GM23248 (cell line): ENCODE measurements at regions not wholly inside any gene's neighbourhood (a gene's known extent, or its start where the extent isn't known, plus 50 kb on each side); places are given as distances from the start of the nearest gene placed in this dataset.

Experiments used
- DNase-seq: peaks from one replicate; pipeline ENCODE4 v3.0.0-alpha.2; 2015
- H2AFZ ChIP-seq: fragments of 200-600 bp; sonication (generic); 2 replicates; pipeline ENCODE4 v1.6.1; 2016; ENCODE audit warnings: antibody characterized with exemption
- H3F3A ChIP-seq: fragments of 200-600 bp; sonication (generic); 2 replicates; pipeline ENCODE4 v1.6.1; 2016; ENCODE audit warnings: mild to moderate bottlenecking, antibody characterized with exemption, mixed run types; ENCODE audit not compliant: insufficient read depth
- H3K27ac ChIP-seq: fragments of 200-600 bp; sonication (generic); 2 replicates; pipeline ENCODE4 v1.5.1; 2016; ENCODE audit warnings: mild to moderate bottlenecking
- H3K27me3 ChIP-seq: fragments of 200-600 bp; sonication (generic); replicated peaks from 2 replicates; pipeline ENCODE4 v1.6.1; 2016; ENCODE audit warnings: mild to moderate bottlenecking; ENCODE audit not compliant: insufficient read depth
- H3K36me3 ChIP-seq: fragments of 200-600 bp; sonication (generic); 2 replicates; pipeline ENCODE4 v1.6.1; 2016; ENCODE audit warnings: low read depth, mild to moderate bottlenecking
- H3K4me1 ChIP-seq: fragments of 200-600 bp; sonication (generic); 2 replicates; pipeline ENCODE4 v1.6.1; 2016; ENCODE audit warnings: mild to moderate bottlenecking; ENCODE audit not compliant: insufficient read depth
- H3K4me2 ChIP-seq: fragments of 200-600 bp; sonication (generic); one replicate; pipeline ENCODE4 v1.6.1; 2016; ENCODE audit warnings: mild to moderate bottlenecking; ENCODE audit not compliant: unreplicated experiment
- H3K4me3 ChIP-seq: fragments of 200-600 bp; sonication (generic); 2 replicates; pipeline ENCODE4 v1.5.1; 2016; ENCODE audit warnings: mild to moderate bottlenecking
- H3K79me2 ChIP-seq: fragments of 200-600 bp; sonication (generic); 2 replicates; pipeline ENCODE4 v1.6.1; 2016; ENCODE audit warnings: mild to moderate bottlenecking; ENCODE audit not compliant: insufficient read depth
- H3K9ac ChIP-seq: fragments of 200-600 bp; sonication (generic); 2 replicates; pipeline ENCODE4 v1.6.1; 2016; ENCODE audit warnings: mild to moderate bottlenecking
- H3K9me2 ChIP-seq: fragments of 200-600 bp; sonication (generic); 2 replicates; pipeline ENCODE4 v1.6.1; 2016; ENCODE audit warnings: mixed run types, mild to moderate bottlenecking, moderate library complexity; ENCODE audit not compliant: insufficient read depth
- H3K9me3 ChIP-seq: fragments of 200-600 bp; sonication (generic); one replicate; pipeline ENCODE4 v1.6.1; 2017; ENCODE audit warnings: low read depth
- H4K20me1 ChIP-seq: fragments of 200-600 bp; sonication (generic); 2 replicates; pipeline ENCODE4 v1.6.0; 2016; ENCODE audit not compliant: insufficient read depth
- EZH2 ChIP-seq: fragments of 200-600 bp; sonication (generic); IDR thresholded peaks from 2 replicates; pipeline ENCODE4 v1.6.1; 2018; ENCODE audit warnings: antibody characterized with exemption, mild to moderate bottlenecking; ENCODE audit not compliant: insufficient read depth, poor library complexity, severe bottlenecking
- EZH2phosphoT487 ChIP-seq: fragments of 200-600 bp; sonication (generic); IDR thresholded peaks from 2 replicates; pipeline ENCODE4 v1.6.1; 2018; ENCODE audit warnings: antibody characterized with exemption, moderate library complexity, mild to moderate bottlenecking, low read depth; ENCODE audit not compliant: insufficient read depth
- WGBS, 2 experiments: methylation state at CpG; one replicate each; pipeline ENCODE4 v1.1.6; 2015 to 2017; ENCODE audit warnings: low lambda C conversion rate in 2 of 2, low coverage in 1 of 2; ENCODE audit errors: missing lambda C conversion rate in 2 of 2; 5-methylcytosine and 5-hydroxymethylcytosine counted together
- in situ Hi-C: fragments of 300-500 bp; cut with MboI; formaldehyde crosslinking; loops from 2 replicates; pipeline ENCODE4 v1.15.0; 2020

GRCh38 chr3:162329514-162329913, 832.9 kb downstream of the OTOL1 start:
- H3K4me2 ChIP-seq, result no peak overlapping the region
- no peaks in the 10 kb centered on the region for H3K27me3 ChIP-seq
- 0 out of 2 replicates have a peak, but pooled peaks cover 5% of the 10 kb centered on the region for H3K9me2 ChIP-seq
- peaks cover 12% of the 10 kb centered on the region; the same call in 1 of the 2 replicates for H3K4me1 ChIP-seq
- no peaks in the 10 kb centered on the region for H3F3A ChIP-seq
- no peaks in the 10 kb centered on the region for H3K36me3 ChIP-seq
- no peaks in the 10 kb centered on the region for H3K9me3 ChIP-seq
- in situ Hi-C loops, result no loop called here
- H4K20me1 ChIP-seq, result no peaks in the 10 kb centered on the region
- H2AFZ ChIP-seq, result peak overlapping the region; percentile 2
- H3K79me2 ChIP-seq, result no peaks in the 10 kb centered on the region
- H3K9ac ChIP-seq, result no peak overlapping the region
- no peak for DNase-seq
- no peak for TF ChIP-seq EZH2phosphoT487
- no peak for TF ChIP-seq EZH2
- 72 to 73% methylated on average over 1 of the region's 1 CpG for WGBS, 2 experiments
- no peak overlapping the region for H3K27ac ChIP-seq
- no peak overlapping the region for H3K4me3 ChIP-seq

- H3K36me3 ChIP-seq, result no peaks in the 10 kb centered on the region
- H2AFZ ChIP-seq, result no peak overlapping the region
- TF ChIP-seq EZH2phosphoT487 (no peak), EZH2 (no peak)
- in situ Hi-C loops, result no loop called here
- H3K9me3 ChIP-seq, result no peaks in the 10 kb centered on the region
- 55 to 56% methylated on average over 3 of the region's 3 CpGs for WGBS, 2 experiments
- 0 out of 2 replicates have a peak, but pooled peaks cover 5% of the 10 kb centered on the region for H3K9me2 ChIP-seq
- H3K4me1 ChIP-seq, result peaks cover 12% of the 10 kb centered on the region; the same call in 1 of the 2 replicates
- no peaks in the 10 kb centered on the region for H3K79me2 ChIP-seq
- no peaks in the 10 kb centered on the region for H3K27me3 ChIP-seq
- H4K20me1 ChIP-seq, result no peaks in the 10 kb centered on the region
- H3K4me2 ChIP-seq, result no peak overlapping the region
- H3K4me3 ChIP-seq, result no peak overlapping the region
- no peaks in the 10 kb centered on the region for H3F3A ChIP-seq
- H3K27ac ChIP-seq, result no peak overlapping the region
- H3K9ac ChIP-seq, result no peak overlapping the region
- DNase-seq, result no peak
These were observed 835.7 kb downstream of the OTOL1 start for GRCh38 chr3:162332344-162332743.

- Histone ChIP-seq H3K9me3 (no peaks in the 10 kb centered on the region), H3K9me2 (0 out of 2 replicates have a peak, but pooled peaks cover 2% of the 10 kb centered on the region), H2AFZ (no peak overlapping the region), H3K27ac (no peak overlapping the region), H3K4me2 (no peak overlapping the region), H3K4me1 (no peaks in the 10 kb centered on the region), H4K20me1 (no peaks in the 10 kb centered on the region), H3K4me3 (no peak overlapping the region), H3K36me3 (no peaks in the 10 kb centered on the region), H3F3A (no peaks in the 10 kb centered on the region), H3K79me2 (no peaks in the 10 kb centered on the region), H3K9ac (no peak overlapping the region), H3K27me3 (no peaks in the 10 kb centered on the region)
- WGBS, 2 experiments, result 65 to 72% methylated on average over 3 of the region's 3 CpGs
- no peak for TF ChIP-seq EZH2
- TF ChIP-seq EZH2phosphoT487, result no peak
- no peak for DNase-seq
- in situ Hi-C loops, result no loop called here
These were observed 837.9 kb downstream of the OTOL1 start for GRCh38 chr3:162334537-162334936.

GRCh38 chr3:162337630-162338029, 841.0 kb downstream of the OTOL1 start:
- DNase-seq, result no peak
- TF ChIP-seq EZH2phosphoT487, result no peak
- TF ChIP-seq EZH2, result no peak
- H3K4me2 ChIP-seq, result no peak overlapping the region
- no peaks in the 10 kb centered on the region for H3K79me2 ChIP-seq
- H3K9ac ChIP-seq, result no peak overlapping the region
- H3K27me3 ChIP-seq, result no peaks in the 10 kb centered on the region
- H3K36me3 ChIP-seq, result no peaks in the 10 kb centered on the region
- H3K4me3 ChIP-seq, result no peak overlapping the region
- H3K4me1 ChIP-seq, result no peaks in the 10 kb centered on the region
- no peaks in the 10 kb centered on the region for H3K9me2 ChIP-seq
- H3K27ac ChIP-seq, result no peak overlapping the region
- no peak overlapping the region for H2AFZ ChIP-seq
- in situ Hi-C loops, result no loop called here
- H3K9me3 ChIP-seq, result no peaks in the 10 kb centered on the region
- no peaks in the 10 kb centered on the region for H4K20me1 ChIP-seq
- 44 to 48% methylated on average over 1 of the region's 1 CpG for WGBS, 2 experiments
- H3F3A ChIP-seq, result no peaks in the 10 kb centered on the region

- Histone ChIP-seq H3K9ac (no peak overlapping the region), H3K36me3 (no peaks in the 10 kb centered on the region), H3K4me1 (no peaks in the 10 kb centered on the region), H3K27me3 (no peaks in the 10 kb centered on the region), H3K79me2 (no peaks in the 10 kb centered on the region), H4K20me1 (no peaks in the 10 kb centered on the region), H3K4me2 (no peak overlapping the region), H3F3A (no peaks in the 10 kb centered on the region), H3K4me3 (no peak overlapping the region), H2AFZ (no peak overlapping the region), H3K9me2 (no peaks in the 10 kb centered on the region), H3K9me3 (no peaks in the 10 kb centered on the region), H3K27ac (no peak overlapping the region)
- DNase-seq, result no peak
- in situ Hi-C loops, result no loop called here
- TF ChIP-seq EZH2 (no peak), EZH2phosphoT487 (no peak)
These were observed 841.9 kb downstream of the OTOL1 start for GRCh38 chr3:162338514-162338913.
